GM21619 (cell line): ENCODE measurements at regions not wholly inside any gene's neighbourhood (a gene's known extent, or its start where the extent isn't known, plus 50 kb on each side); places are given as distances from the start of the nearest gene placed in this dataset.
A peak's percentile ranks its signal among the peaks of the same experiment; 100 is the strongest.

Experiments used
- ATAC-seq: cut with Tn5 transposase; IDR thresholded peaks from one replicate; pipeline ENCODE4 v1.9.1; 2021; ENCODE audit not compliant: unreplicated experiment

DNA sequence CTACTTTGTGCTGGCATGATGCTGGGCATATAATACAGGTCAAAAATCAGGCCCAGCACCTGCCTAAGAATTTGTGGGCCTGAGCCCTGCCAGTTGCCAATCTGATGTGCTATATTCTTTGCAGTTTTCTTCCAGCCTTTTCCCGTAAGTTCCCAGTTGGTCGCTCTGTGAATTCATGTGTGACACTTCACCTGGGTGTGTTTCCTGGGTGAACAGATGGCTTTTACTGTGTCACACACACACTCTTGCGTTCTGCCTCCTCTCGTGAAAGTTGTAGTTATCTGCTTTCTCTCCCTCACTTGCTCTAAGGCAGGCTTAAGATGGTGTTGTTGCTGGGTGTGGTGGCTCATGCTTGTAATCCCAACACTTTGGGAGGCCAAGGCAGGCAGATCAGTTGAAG is 153.5 kb upstream of the DMRT1 start:
- ATAC-seq, result no peak

DNA sequence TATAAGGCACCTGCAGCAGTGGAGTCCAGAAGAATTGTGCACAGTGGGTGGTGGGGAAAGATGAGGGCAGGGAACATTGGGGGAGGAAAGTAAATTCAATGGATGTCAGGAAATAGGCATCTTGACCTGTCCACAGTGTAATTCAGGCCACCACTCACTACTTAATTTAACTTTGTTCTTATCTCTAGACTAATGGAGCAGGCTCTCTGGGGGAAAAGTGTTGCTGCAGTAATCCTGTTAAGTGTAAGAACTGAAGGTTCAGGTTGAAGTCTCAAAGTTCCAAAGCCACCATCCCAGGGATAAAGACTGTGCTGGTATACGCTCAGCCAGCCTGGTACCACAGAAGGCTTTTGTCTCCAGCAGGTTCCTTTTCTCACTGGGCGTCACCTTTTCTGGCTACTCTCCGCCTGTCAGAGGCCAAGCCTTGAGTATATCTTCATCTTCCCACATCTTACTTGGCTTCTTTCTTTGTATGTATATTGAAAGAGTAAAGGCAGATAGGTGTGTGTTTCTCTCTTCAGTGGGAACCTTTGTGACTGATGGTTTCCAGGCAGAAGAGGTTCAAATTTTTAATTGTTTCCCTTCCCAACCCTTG is 150.9 kb upstream of the DMRT1 start:
- ATAC-seq, result no peak

DNA sequence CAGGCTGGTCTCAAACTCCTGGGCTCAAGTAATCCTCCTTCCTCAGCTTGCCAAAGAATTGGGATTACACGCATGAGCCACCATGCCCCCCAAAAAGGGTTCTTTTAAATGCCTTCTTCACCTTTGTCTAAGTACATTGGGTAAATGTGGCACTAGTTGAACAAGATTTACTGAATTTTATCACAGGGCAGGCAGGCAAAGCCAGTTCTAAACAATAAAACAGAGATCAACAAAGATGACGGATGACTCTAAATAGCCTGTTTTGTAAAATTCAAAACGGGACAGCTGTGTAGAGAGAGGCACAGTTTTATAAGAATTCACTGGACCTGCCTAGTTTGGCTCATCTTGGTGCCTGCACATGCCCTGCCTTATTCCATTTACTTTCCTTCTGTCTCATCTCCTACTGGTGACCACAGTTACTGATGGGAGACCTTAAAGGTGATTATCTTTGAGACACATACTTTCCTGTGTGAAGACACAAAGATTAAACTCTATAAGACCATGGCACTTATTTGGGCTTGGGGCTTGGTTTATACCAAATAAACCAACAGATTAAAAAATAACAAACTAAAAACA is 149.6 kb upstream of the DMRT1 start:
- no peak for ATAC-seq

- no peak for ATAC-seq
Measured at GRCh38 chr9:692636-693129, 148.8 kb upstream of the DMRT1 start.

GRCh38 chr9:693201-694091 is 148.1 kb upstream of the DMRT1 start:
- ATAC-seq, result no peak

GRCh38 chr9:694092-694402 is 147.4 kb upstream of the DMRT1 start:
- no peak for ATAC-seq

- ATAC-seq, result no peak
Measured at GRCh38 chr9:694403-695154, 146.9 kb upstream of the DMRT1 start.

GRCh38 chr9:695252-695651 is 146.2 kb upstream of the DMRT1 start:
- ATAC-seq, result no peak

GRCh38 chr9:696332-697323 is 144.9 kb upstream of the DMRT1 start:
- no peak for ATAC-seq

DNA sequence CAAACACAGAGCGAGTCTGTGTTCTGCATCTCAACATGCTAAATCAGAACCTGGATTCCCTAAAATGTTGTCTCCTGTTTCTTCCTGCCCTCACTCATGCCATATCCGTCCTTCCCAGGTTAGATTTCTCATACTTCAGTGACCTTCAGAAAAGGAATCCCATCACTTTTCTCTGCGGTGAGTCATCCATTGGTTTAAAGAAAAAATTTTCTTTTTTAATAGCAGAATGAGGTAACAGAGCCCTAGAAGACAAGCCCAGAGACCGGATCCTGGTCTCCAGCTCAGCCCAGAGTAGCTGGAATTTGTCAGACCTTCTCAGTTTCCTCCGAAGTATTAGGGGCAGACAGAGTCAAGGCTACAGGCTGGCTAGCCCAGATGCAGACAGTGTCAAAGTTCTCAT is 143.2 kb upstream of the DMRT1 start:
- no peak for ATAC-seq

DNA sequence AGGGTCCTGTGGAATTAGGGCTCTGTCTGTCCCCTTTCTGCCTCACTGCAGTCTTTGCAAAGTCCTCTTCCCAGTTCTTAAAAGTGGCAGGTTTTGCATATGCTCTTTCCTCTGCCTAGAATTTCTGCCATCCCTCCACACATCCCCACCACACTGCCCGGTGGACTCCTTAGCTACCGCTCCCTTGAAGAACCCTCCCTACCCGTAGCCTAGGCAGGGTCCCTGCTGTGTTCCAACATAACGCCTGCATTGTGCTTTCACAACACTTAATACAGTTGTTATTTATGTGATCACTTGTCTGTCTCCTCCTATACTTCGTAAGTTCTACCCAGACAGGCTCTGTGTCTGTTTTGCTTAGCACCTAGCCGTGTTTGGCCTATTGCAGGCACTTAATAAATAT is 142.5 kb upstream of the DMRT1 start:
- ATAC-seq, result no peak

- no peak for ATAC-seq
Measured at GRCh38 chr9:699396-699795, 142.1 kb upstream of the DMRT1 start.

GRCh38 chr9:700365-701282 is 140.9 kb upstream of the DMRT1 start:
- peak; percentile 47 for ATAC-seq

- no peak for ATAC-seq
Measured at GRCh38 chr9:703392-703791, 138.1 kb upstream of the DMRT1 start.

DNA sequence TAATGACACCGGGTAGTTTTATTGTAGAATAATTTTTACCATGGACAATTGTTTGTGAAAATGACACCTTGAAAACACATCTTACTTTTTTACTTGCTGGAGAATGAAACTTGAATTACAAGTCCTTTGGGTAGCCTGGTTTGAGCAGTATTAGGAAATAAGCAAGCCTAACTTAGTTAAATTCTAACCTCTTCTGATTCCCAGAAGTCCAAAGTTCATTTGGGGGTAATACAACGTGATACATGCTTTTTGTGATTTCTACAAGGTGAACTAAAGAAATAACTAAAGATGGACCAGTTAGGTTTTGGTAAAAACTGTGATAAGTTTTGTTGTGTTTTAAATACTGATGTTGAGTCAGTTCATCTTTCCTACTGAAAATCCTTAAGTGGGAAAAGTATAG is 135.4 kb upstream of the DMRT1 start:
- no peak for ATAC-seq

GRCh38 chr9:706606-707459 is 134.7 kb upstream of the DMRT1 start:
- peak; percentile 68 for ATAC-seq

DNA sequence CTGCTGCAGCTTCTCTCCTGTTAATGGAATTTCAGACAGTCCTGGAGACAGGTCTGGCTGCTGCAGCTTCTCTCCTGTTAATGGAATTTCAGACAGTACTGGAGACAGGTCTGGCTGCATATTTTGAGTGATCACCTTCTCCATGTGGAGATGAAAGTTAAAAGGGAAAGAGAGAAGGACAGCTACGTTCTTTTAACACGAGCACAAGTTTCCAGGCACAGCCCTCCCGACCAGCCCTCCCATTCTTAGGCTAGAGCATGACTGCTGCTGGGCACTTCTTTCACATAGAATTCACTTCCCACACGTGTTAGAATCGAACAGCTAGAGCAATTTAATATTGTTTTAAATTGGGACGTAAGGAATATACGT is 133.3 kb upstream of the DMRT1 start:
- no peak for ATAC-seq
